ENCODE measurements at regions not wholly inside any gene's neighbourhood (a gene's known extent, or its start where the extent isn't known, plus 50 kb on each side); places are given as distances from the start of the nearest gene placed in this dataset.
A peak's percentile ranks its signal among the peaks of the same experiment; 100 is the strongest.

GRCh38 chr5:133739181-133739780 is 126.9 kb upstream of the FSTL4 start:
- Histone ChIP-seq H3K4me3 (no peak overlapping the region), H3K9me3 (no peaks in the 10 kb centered on the region), H3K27ac (no peak overlapping the region), H3K27me3 (no peaks in the 10 kb centered on the region), H3K4me1 (peaks cover 0 to 6% of the 10 kb centered on the region in 2 donors), H3K36me3 (no peaks in the 10 kb centered on the region)
- no peak for TF ChIP-seq CTCF (IDR thresholded peaks at IDR 0.05)
- no peak for DNase-seq (ENCODE audit: low spot score in 2 of 2)
- intact Hi-C loops (cut with DNase I), result no loop called here

- H3K4me3 ChIP-seq, result no peak overlapping the region
- no peak overlapping the region for H3K27ac ChIP-seq
- H3K9me3 ChIP-seq, result no peaks in the 10 kb centered on the region
- no peak for DNase-seq (ENCODE audit: low spot score in 2 of 2)
- peaks cover 0 to 6% of the 10 kb centered on the region in 2 donors for H3K4me1 ChIP-seq
- H3K27me3 ChIP-seq, result no peaks in the 10 kb centered on the region
- intact Hi-C loops (cut with DNase I), result no loop called here
- no peak for TF ChIP-seq CTCF (IDR thresholded peaks at IDR 0.05)
- H3K36me3 ChIP-seq, result no peaks in the 10 kb centered on the region
Observed at GRCh38 chr5:133738271-133738670, 125.9 kb upstream of the FSTL4 start.

- H3K36me3 ChIP-seq, result no peaks in the 10 kb centered on the region
- intact Hi-C loops (cut with DNase I), result no loop called here
- no peaks in the 10 kb centered on the region for H3K27me3 ChIP-seq
- H3K9me3 ChIP-seq, result no peaks in the 10 kb centered on the region
- H3K4me3 ChIP-seq, result no peak overlapping the region
- no peak overlapping the region for H3K27ac ChIP-seq
- H3K4me1 ChIP-seq, result peaks cover 0 to 6% of the 10 kb centered on the region in 2 donors
- TF ChIP-seq CTCF (IDR thresholded peaks at IDR 0.05), result no peak
- DNase-seq (ENCODE audit: low spot score in 2 of 2), result no peak
Observed at GRCh38 chr5:133736512-133736911, 124.2 kb upstream of the FSTL4 start.

GRCh38 chr5:133735346-133735745 is 123.0 kb upstream of the FSTL4 start:
- TF ChIP-seq CTCF (IDR thresholded peaks at IDR 0.05), result no peak
- Histone ChIP-seq H3K9me3 (no peaks in the 10 kb centered on the region), H3K4me1 (peaks cover 0 to 6% of the 10 kb centered on the region in 2 donors), H3K27me3 (no peaks in the 10 kb centered on the region), H3K36me3 (no peaks in the 10 kb centered on the region), H3K27ac (peak overlapping the region in 1 of 2 donors; percentile 79), H3K4me3 (peak overlapping the region in 1 of 2 donors; percentile 14)
- intact Hi-C loops (cut with DNase I), result no loop called here
- peak in 1 of 2 donors; percentile 71 for DNase-seq (ENCODE audit: low spot score in 2 of 2)

GRCh38 chr5:133734916-133735315 is 122.6 kb upstream of the FSTL4 start:
- intact Hi-C loops (cut with DNase I), result no loop called here
- Histone ChIP-seq H3K4me1 (peaks cover 0 to 6% of the 10 kb centered on the region in 2 donors), H3K4me3 (peak overlapping the region in 1 of 2 donors; percentile 14), H3K9me3 (no peaks in the 10 kb centered on the region), H3K27ac (peak overlapping the region in 1 of 2 donors; percentile 79), H3K27me3 (no peaks in the 10 kb centered on the region), H3K36me3 (no peaks in the 10 kb centered on the region)
- DNase-seq (ENCODE audit: low spot score in 2 of 2), result no peak
- no peak for TF ChIP-seq CTCF (IDR thresholded peaks at IDR 0.05)

- Histone ChIP-seq H3K9me3 (no peaks in the 10 kb centered on the region), H3K27me3 (no peaks in the 10 kb centered on the region), H3K4me1 (peaks cover 0 to 6% of the 10 kb centered on the region in 2 donors), H3K4me3 (no peak overlapping the region), H3K36me3 (no peaks in the 10 kb centered on the region), H3K27ac (no peak overlapping the region)
- intact Hi-C loops (cut with DNase I), result no loop called here
- DNase-seq (ENCODE audit: low spot score in 2 of 2), result no peak
- TF ChIP-seq CTCF (IDR thresholded peaks at IDR 0.05), result no peak
Observed at GRCh38 chr5:133732536-133732935, 120.2 kb upstream of the FSTL4 start.
